H1 (cell line): ENCODE measurements at regions not wholly inside any gene's neighbourhood (a gene's known extent, or its start where the extent isn't known, plus 50 kb on each side); places are given as distances from the start of the nearest gene placed in this dataset.

Experiments
- CTCF ChIA-PET: fragments of 300-600 bp; sonication (Branson Sonifier 250); formaldehyde crosslinking; loops from one replicate; lab custom pipeline; 2021; ENCODE audit not compliant: partially characterized antibody; lab: Charles Lee
- POLR2A ChIA-PET: fragments of 300-600 bp; sonication (Branson Sonifier 250); formaldehyde crosslinking; loops from one replicate; lab custom pipeline; 2021; ENCODE audit warnings: inconsistent platforms; ENCODE audit not compliant: partially characterized antibody; lab: Charles Lee
- DNase-seq, 2 experiments: peaks; one replicate each; pipeline versions ENCODE4 v3.0.0 to v3.0.0-alpha.2; 2010 to 2022; ENCODE audit warnings: low spot score in 2 of 2, low read depth in 1 of 2, mixed read lengths in 1 of 2
- FAIRE-seq: peaks from 2 replicates; lab custom pipeline; 2011; peaks lifted over from hg19 to GRCh38; lab: Jason Lieb, UNC
- H2AFZ ChIP-seq: 2 replicates; pipeline ENCODE4 v1.8.1; 2012; ENCODE audit warnings: low read length, inconsistent platforms
- H2AK5ac ChIP-seq: 2 replicates; pipeline ENCODE4 v1.6.1; 2013; ENCODE audit warnings: low read depth, low read length
- H2BK120ac ChIP-seq: replicated peaks from 2 replicates; pipeline ENCODE3; 2013; ENCODE audit warnings: low read depth, low read length, inconsistent platforms
- H2BK12ac ChIP-seq: 2 replicates; pipeline ENCODE4 v1.6.1; 2013; ENCODE audit warnings: low read depth, low read length
- H2BK15ac ChIP-seq: 2 replicates; pipeline ENCODE4 v1.6.1; 2013; ENCODE audit warnings: low read length
- H2BK20ac ChIP-seq: 2 replicates; pipeline ENCODE4 v1.6.1; 2013; ENCODE audit warnings: low read length
- H2BK5ac ChIP-seq: 2 replicates; pipeline ENCODE4 v1.6.1; 2013; ENCODE audit warnings: low read depth, low read length
- H3K14ac ChIP-seq: 2 replicates; pipeline ENCODE4 v1.6.1; 2013; ENCODE audit warnings: inconsistent platforms; ENCODE audit not compliant: insufficient read length
- H3K18ac ChIP-seq: 2 replicates; pipeline ENCODE4 v1.6.1; 2013; ENCODE audit warnings: low read length; ENCODE audit errors: extremely low read depth
- H3K23ac ChIP-seq: 2 replicates; pipeline ENCODE4 v1.6.1; 2013; ENCODE audit warnings: inconsistent platforms; ENCODE audit not compliant: insufficient read length
- H3K23me2 ChIP-seq: 2 replicates; pipeline ENCODE4 v1.6.1; 2013; ENCODE audit warnings: low read depth, low read length
- H3K27ac ChIP-seq: 2 replicates; pipeline ENCODE4 v1.6.1; 2011; ENCODE audit warnings: low read depth, low read length, inconsistent platforms
- H3K27me3 ChIP-seq, 4 experiments: replicated peaks in 1 of 4; 1 replicate in 1 of 4; 2 replicates in 3 of 4; pipeline versions ENCODE4 v1.6.1 to v1.8.1; 2011 to 2013; ENCODE audit warnings: low read length in 3 of 4, mild to moderate bottlenecking in 3 of 4, inconsistent platforms in 2 of 4, mixed read lengths in 2 of 4, moderate library complexity in 1 of 4; ENCODE audit not compliant: control insufficient read depth in 3 of 4, insufficient read depth in 3 of 4; ENCODE audit errors: extremely low read depth in 1 of 4
- H3K36me3 ChIP-seq, 4 experiments: 2 replicates each; pipeline versions ENCODE4 v1.6.1 to v1.8.1; 2011 to 2013; ENCODE audit warnings: mild to moderate bottlenecking in 4 of 4, low read length in 3 of 4, moderate library complexity in 2 of 4, control low read depth in 1 of 4, inconsistent platforms in 1 of 4; ENCODE audit not compliant: insufficient read depth in 4 of 4, control insufficient read depth in 2 of 4
- H3K4ac ChIP-seq: replicated peaks from 2 replicates; pipeline ENCODE3; 2013; ENCODE audit warnings: low read length, low read depth, mixed read lengths, inconsistent platforms; ENCODE audit not compliant: insufficient read length
- H3K4me1 ChIP-seq, 4 experiments: replicated peaks in 1 of 4; 1 replicate in 1 of 4; 2 replicates in 3 of 4; pipeline versions ENCODE4 v1.6.1 to v1.8.1; 2011 to 2013; ENCODE audit warnings: low read length in 3 of 4, inconsistent platforms in 2 of 4, mixed read lengths in 1 of 4; ENCODE audit not compliant: insufficient read depth in 4 of 4, control insufficient read depth in 3 of 4
- H3K4me2 ChIP-seq, 2 experiments: 2 replicates each; pipeline versions ENCODE4 v1.6.1 to v1.8.1; 2011 to 2013; ENCODE audit warnings: low read depth in 2 of 2, low read length in 2 of 2, control low read depth in 1 of 2, inconsistent platforms in 1 of 2, mild to moderate bottlenecking in 1 of 2; ENCODE audit not compliant: insufficient read depth in 1 of 2
- H3K4me3 ChIP-seq, 4 experiments: fragments of 200-600, 300-600 bp in 1 of 4; sonication (generic), shearing (Covaris generic), sonication (Bioruptor Twin) in 1 of 4; 2 replicates each; pipeline versions ENCODE4 v1.5.1 to v1.8.1; 2011 to 2016; ENCODE audit warnings: low read length in 4 of 4, low read depth in 3 of 4, control low read depth in 2 of 4, inconsistent platforms in 2 of 4, mild to moderate bottlenecking in 2 of 4, mixed read lengths in 1 of 4, moderate library complexity in 1 of 4; ENCODE audit not compliant: insufficient read depth in 2 of 4; ENCODE audit errors: extremely low read depth in 1 of 4
- H3K56ac ChIP-seq: replicated peaks from 2 replicates; pipeline ENCODE3; 2013; ENCODE audit warnings: low read depth, mild to moderate bottlenecking, mixed read lengths, low read length, inconsistent platforms; ENCODE audit not compliant: insufficient read length
- H3K79me1 ChIP-seq: 2 replicates; pipeline ENCODE4 v1.6.1; 2013; ENCODE audit warnings: low read depth, low read length, control low read depth
- H3K79me2 ChIP-seq, 2 experiments: 2 replicates each; pipeline versions ENCODE4 v1.6.1 to v1.8.1; 2012 to 2013; ENCODE audit warnings: low read length in 2 of 2, mild to moderate bottlenecking in 2 of 2, inconsistent platforms in 1 of 2; ENCODE audit not compliant: insufficient read depth in 2 of 2, control insufficient read depth in 1 of 2
- H3K9ac ChIP-seq, 4 experiments: replicated peaks in 1 of 4; 1 replicate in 1 of 4; 2 replicates in 3 of 4; pipeline versions ENCODE4 v1.6.1 to v1.8.1; 2011 to 2013; ENCODE audit warnings: low read depth in 3 of 4, low read length in 3 of 4, control low read depth in 2 of 4, mild to moderate bottlenecking in 2 of 4, moderate library complexity in 2 of 4, inconsistent platforms in 1 of 4; ENCODE audit errors: extremely low read depth in 1 of 4
- H3K9me3 ChIP-seq, 2 experiments: 2 replicates each; pipeline versions ENCODE4 v1.6.1 to v1.8.1; 2012 to 2013; ENCODE audit warnings: mild to moderate bottlenecking in 2 of 2, moderate library complexity in 2 of 2, control low read depth in 1 of 2, inconsistent platforms in 1 of 2, low read depth in 1 of 2, low read length in 1 of 2, mixed read lengths in 1 of 2; ENCODE audit not compliant: insufficient read depth in 2 of 2
- H4K20me1 ChIP-seq, 2 experiments: replicated peaks in 1 of 2; 2 replicates each; pipeline versions ENCODE3 to v1.8.1; 2011 to 2013; ENCODE audit warnings: inconsistent platforms in 2 of 2, low read length in 2 of 2, mild to moderate bottlenecking in 1 of 2; ENCODE audit not compliant: insufficient read depth in 2 of 2, control insufficient read depth in 1 of 2
- H4K5ac ChIP-seq: 2 replicates; pipeline ENCODE4 v1.6.1; 2013; ENCODE audit warnings: low read length, low read depth, mixed read lengths, inconsistent platforms; ENCODE audit not compliant: insufficient read length
- H4K8ac ChIP-seq: 2 replicates; pipeline ENCODE4 v1.8.0; 2013; ENCODE audit warnings: mild to moderate bottlenecking, moderate library complexity, low read length, inconsistent platforms; ENCODE audit not compliant: insufficient read depth; ENCODE audit errors: extremely low read depth
- H4K91ac ChIP-seq: replicated peaks from 2 replicates; pipeline ENCODE3; 2013; ENCODE audit warnings: low read length, mixed read lengths, inconsistent platforms; ENCODE audit not compliant: insufficient read length
- RAD21 ChIP-seq, 2 experiments: IDR thresholded peaks in 1 of 2; conservative IDR thresholded peaks in 1 of 2; 2 replicates each; pipeline ENCODE4 v1.6.1; 2011; ENCODE audit warnings: low read depth in 2 of 2, low read length in 2 of 2, improper control_type of control experiment in 1 of 2, inconsistent platforms in 1 of 2, mild to moderate bottlenecking in 1 of 2, moderate library complexity in 1 of 2
- SP1 ChIP-seq: IDR thresholded peaks from 2 replicates; pipeline ENCODE4 v1.6.1; 2011; ENCODE audit warnings: low read depth, low read length
- SP2 ChIP-seq: IDR thresholded peaks from 2 replicates; pipeline ENCODE4 v1.6.1; 2012; ENCODE audit warnings: mild to moderate bottlenecking, low read length, inconsistent platforms
- WGBS, 2 experiments: shearing (Covaris generic) in 1 of 2; methylation state at CpG; one replicate each; pipeline versions ENCODE4 v1.1.6 to v1.1.7; 2013 to 2015; ENCODE audit warnings: low lambda C conversion rate in 2 of 2, mixed read lengths in 2 of 2, inconsistent platforms in 1 of 2, low coverage in 1 of 2, missing lambda C conversion rate in 1 of 2; ENCODE audit not compliant: insufficient replicate concordance in 2 of 2, insufficient coverage in 1 of 2, insufficient read length in 1 of 2; ENCODE audit errors: extremely low coverage in 1 of 2, missing lambda C conversion rate in 1 of 2; 5-methylcytosine and 5-hydroxymethylcytosine counted together
- TF ChIP-seq, protein P1 (sequence below): IDR thresholded peaks from 2 replicates; pipeline ENCODE4 v1.6.1; 2012; ENCODE audit warnings: low read length, inconsistent platforms

GRCh38 chr3:106773795-106774194 lies 603.4 kb upstream of the CCDC54 start:
- Histone ChIP-seq H2AFZ (no peak overlapping the region), H3K14ac (no peak overlapping the region), H2BK20ac (no peak overlapping the region), H3K18ac (no peak overlapping the region), H2BK120ac (no peak overlapping the region), H2BK12ac (no peak overlapping the region), H3K36me3 (no peaks in the 10 kb centered on the region), H3K4me1 (no peaks in the 10 kb centered on the region), H3K9me3 (no peaks in the 10 kb centered on the region), H3K79me2 (no peaks in the 10 kb centered on the region), H4K5ac (no peak overlapping the region), H3K56ac (no peak overlapping the region), H3K4me3 (no peak overlapping the region), H4K20me1 (no peaks in the 10 kb centered on the region), H3K9ac (no peak overlapping the region), H4K91ac (no peak overlapping the region), H3K4me2 (no peak overlapping the region), H3K4ac (no peak overlapping the region), H4K8ac (no peak overlapping the region), H3K79me1 (no peaks in the 10 kb centered on the region), H3K27me3 (no peaks in the 10 kb centered on the region), H3K23me2 (no peaks in the 10 kb centered on the region), H2AK5ac (no peak overlapping the region), H2BK5ac (no peak overlapping the region), H3K23ac (no peak overlapping the region), H2BK15ac (no peak overlapping the region), H3K27ac (no peak overlapping the region)
- no peak for FAIRE-seq
- ChIA-PET POLR2A (no interaction called here), CTCF (interaction anchor here (0.6 kb wide), 1 partner anchor 902 kb away, joined by 3 read pairs; no protein-coding TSS in a partner anchor)
- TF ChIP-seq RAD21 (IDR thresholded peaks at IDR 0.05 in 1 of 2, conservative IDR thresholded peaks at IDR 0.05 in 1 of 2; ENCODE audit: low read depth in 2 of 2, low read length in 2 of 2) = peak in 1 of 2 experiments; percentile 18; a peak in 1 of 4 replicates
- no peak for TF ChIP-seq SP2
- TF ChIP-seq SP1 = no peak
- TF ChIP-seq, protein P1, sequence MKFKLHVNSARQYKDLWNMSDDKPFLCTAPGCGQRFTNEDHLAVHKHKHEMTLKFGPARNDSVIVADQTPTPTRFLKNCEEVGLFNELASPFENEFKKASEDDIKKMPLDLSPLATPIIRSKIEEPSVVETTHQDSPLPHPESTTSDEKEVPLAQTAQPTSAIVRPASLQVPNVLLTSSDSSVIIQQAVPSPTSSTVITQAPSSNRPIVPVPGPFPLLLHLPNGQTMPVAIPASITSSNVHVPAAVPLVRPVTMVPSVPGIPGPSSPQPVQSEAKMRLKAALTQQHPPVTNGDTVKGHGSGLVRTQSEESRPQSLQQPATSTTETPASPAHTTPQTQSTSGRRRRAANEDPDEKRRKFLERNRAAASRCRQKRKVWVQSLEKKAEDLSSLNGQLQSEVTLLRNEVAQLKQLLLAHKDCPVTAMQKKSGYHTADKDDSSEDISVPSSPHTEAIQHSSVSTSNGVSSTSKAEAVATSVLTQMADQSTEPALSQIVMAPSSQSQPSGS = no peak
- no peak for DNase-seq
- WGBS, 2 experiments = 88% methylated on average over 1 of the region's 1 CpG; no CpG with 5 or more reads in 1 of the 2 experiments
